CD4-positive, alpha-beta T cell treated with Interleukin-4 for 1 hour (primary cell): ENCODE measurements at regions not wholly inside any gene's neighbourhood (a gene's known extent, or its start where the extent isn't known, plus 50 kb on each side); places are given as distances from the start of the nearest gene placed in this dataset.

Experiments used
- DNase-seq, 2 donors: peaks; one replicate each; pipeline ENCODE4 v3.0.0-alpha.2; 2020 to 2022

DNA sequence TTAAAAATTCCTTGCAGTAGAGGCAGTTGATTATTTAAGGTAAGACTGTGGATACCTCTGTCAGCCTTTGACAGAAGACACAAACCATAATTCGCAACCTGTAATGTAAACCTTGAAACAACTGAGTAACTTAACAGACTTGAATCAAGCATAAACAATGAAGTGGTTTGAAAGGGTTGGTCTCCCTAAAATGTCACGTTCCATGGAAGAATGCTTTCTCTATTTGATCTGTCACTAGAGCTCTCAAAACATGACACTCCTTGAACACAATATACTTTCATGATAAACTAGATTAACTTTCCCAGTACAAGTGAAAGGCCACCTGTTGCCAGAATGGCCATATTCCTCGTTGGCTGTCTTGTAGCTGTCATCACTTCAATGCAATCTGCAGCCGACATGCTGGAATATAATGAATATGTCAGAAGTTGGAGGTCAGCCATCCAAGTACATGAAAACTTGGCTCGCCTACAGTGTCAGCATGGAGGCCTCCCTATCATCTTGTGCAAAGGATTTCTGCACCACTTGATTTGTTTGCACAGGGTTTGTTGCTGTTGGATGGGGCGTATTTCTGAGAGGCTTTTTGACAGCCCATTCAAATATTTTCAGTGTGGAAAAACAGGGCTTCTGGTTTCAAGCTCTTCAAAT is 228.0 kb downstream of the TLE4 start:
- DNase-seq: no peak

DNA sequence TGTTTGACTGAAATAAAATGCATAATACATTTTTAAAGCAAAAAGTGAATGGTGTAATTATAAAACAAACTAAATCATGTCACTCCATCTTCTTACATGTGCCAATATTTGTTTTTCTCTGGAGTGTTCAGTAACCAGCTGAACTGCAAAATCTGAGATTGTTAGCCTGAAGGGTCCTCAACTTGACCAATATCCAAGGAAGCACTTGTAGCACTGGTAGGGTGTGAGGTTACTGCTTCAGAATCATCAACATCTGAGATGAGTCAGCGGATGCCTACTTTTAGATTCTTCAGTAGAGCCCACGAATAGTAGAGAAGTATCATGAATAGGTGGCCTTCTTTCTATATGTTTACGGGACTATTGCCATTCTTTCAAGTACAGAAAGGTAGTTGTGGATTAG is 226.7 kb downstream of the TLE4 start:
- DNase-seq: no peak

DNA sequence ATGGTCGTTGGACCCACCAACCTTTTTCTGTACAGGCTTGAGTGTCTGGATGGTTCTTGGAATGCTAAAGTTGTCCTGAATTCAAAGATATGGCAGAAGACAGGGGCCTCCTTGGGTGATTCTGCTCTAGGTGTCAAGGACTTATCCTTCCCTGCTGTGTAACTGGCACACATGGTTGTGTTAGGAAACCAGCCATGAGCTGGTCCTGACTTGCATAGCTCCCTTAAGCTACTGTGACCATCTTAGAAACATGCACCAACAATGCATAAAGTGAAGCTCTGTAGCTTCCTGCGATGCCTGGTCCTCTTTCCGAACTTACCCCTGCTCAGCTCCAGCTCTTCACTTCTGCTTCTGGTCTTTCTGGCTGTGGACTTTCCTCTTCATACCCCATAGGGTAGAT is 224.6 kb downstream of the TLE4 start:
- no peak for DNase-seq

DNA sequence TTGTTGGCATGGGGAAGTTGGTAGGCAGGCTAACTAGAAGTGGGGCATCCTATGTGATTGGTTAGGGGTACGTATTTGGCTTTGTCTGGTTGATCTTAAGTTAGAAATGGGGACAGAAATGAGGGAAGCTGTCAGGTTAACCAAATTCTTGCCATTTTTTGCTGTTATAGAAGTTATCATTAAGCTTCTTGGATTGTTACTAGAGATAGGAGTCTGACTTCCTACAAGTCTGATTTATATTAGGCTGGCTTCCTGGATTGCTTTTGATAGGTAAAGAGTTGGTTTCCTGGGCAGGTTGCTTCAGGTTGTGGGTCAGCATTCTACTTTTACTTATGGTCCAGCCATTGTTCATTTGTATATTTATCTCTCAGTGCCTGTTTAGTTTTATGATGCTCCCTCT is 216.9 kb downstream of the TLE4 start:
- no peak for DNase-seq

DNA sequence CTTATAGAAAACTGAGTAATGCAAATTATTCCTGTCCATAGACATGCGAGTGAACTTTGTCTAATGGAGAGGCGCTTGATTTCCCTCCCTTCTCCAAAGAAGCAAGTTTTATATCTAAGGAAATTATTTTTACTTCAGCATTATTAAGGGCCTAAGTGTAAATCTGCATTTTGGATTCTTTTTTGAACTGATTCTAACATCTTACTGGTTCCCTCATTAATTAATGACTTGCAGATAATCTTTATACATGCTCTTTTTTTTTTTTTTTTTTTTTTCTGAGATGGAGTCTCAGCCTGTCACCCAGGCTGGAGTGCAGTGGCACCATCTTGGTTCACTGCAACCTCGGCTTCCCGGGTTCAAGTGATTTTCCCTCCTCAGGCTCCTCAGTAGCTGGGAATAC is 209.5 kb downstream of the TLE4 start:
- no peak for DNase-seq

DNA sequence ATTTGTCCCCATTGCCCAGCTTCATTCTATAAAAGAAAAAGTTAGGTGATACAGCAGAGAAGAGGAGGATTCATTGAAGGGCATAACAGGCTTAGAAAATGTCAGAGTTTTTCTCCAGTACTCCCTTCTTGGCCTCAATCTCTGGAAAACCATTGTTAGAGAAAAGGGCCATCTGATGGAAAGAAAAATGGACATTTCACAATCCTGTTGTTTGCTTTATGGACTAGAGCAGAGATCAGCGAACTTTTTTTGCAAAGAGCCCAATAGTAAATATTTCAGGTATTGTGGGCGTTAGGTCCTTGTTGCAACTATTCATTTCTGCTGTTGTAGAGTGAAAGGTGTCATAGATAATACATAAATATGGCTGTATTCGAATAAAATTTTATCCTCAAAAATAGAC is 208.8 kb downstream of the TLE4 start:
- DNase-seq: no peak

DNA sequence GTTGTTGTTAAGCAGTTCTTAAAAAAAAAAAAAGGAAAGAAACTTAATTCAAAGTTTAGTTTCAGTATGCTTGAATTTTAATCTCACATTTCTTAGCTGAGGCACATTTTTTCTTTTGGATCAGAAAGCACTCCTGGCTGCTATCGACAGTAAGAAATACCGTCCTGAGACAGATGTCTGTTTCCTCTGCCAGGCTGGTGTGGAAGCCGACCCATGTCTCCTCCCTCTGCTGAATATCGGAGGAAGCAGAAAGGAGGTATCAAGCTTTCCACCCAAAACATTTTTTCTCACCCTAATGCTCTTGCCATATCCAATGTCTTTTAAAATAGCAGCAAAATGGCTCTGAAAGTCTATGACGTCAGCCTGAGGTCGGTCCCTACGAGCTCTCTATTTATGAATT is 208.1 kb downstream of the TLE4 start:
- DNase-seq: no peak

DNA sequence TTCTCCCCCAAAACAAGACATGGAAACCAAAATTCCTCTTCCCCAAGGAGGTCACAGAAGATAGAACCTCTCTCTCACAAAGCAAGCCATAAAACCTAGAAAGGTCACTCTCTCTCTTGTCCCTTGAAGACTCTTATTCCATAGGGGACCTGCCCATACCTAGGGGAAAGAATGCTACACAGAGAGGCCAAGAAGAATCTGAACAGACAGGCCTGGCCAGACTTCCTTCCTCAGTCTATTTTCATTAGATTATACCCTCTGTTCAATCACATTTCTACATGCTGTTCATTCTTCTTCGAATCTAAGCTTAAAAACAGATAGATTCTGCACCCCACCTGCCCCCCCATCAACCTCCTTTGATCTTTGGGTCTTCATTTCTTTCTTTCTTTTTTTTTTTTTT is 206.8 kb downstream of the TLE4 start:
- DNase-seq: no peak

DNA sequence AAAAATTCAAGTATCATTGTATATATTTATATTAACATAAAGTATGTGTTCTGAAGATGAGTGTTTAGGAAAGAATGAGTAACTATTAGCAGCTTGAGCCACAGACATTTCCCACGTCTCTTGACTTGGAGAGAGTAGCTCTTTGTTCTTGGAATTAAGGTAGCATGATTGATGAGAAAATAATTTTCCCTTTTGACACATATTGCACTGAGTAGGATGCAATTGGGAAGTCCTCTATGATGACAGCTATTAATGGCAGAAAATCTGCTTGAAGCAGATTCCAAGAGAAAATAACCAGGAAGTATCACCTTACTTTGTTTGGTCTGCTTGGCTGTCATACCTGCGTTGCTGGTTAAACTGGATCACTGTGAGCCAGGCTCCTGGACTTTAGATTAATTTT is 204.8 kb downstream of the TLE4 start:
- no peak for DNase-seq
